LNCaP clone FGC (cell line): ENCODE measurements at regions not wholly inside any gene's neighbourhood (a gene's known extent, or its start where the extent isn't known, plus 50 kb on each side); places are given as distances from the start of the nearest gene placed in this dataset.
"Not testable (repeated sequence)": the region's sequence is repeated elsewhere in the genome, so short reads cannot be mapped to it uniquely, and the experiment has no call there.

ENCODE experiments used
- DNase-seq: peaks from one replicate; pipeline ENCODE4 v3.0.0-alpha.2; 2011; ENCODE audit warnings: low read depth
- H3K4me3 ChIP-seq: 2 replicates; pipeline ENCODE4 v1.5.1; 2011; ENCODE audit warnings: mild to moderate bottlenecking, low read depth, low read length, control low read depth
- TF ChIP-seq, protein P1 (sequence below): IDR thresholded peaks from 2 replicates; pipeline ENCODE4 v1.5.1; 2012; ENCODE audit warnings: mild to moderate bottlenecking; ENCODE audit not compliant: control insufficient read depth, insufficient read depth; ENCODE audit errors: extremely low read depth

DNA sequence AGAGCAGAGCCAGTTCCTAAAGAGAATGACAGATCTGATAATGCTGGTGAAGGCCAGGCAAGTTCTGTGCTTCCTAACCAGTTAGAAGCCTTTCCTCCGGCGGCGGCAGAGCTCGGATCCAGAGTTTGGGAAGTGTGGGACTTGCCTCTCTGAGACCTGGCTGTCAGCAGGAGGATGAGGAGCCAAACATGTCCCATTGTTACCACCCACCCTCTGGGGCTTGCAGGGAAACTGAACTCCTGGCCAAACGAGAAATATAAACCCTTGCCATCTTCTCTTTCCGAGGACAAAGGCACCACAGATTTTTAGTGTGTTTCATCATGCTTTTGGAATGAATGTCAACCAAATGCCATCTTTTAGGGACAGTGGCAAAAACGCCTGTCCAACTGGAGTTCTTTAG, 80.2 kb upstream of the SMURF2 start:
- DNase-seq: no peak
- TF ChIP-seq, protein P1, sequence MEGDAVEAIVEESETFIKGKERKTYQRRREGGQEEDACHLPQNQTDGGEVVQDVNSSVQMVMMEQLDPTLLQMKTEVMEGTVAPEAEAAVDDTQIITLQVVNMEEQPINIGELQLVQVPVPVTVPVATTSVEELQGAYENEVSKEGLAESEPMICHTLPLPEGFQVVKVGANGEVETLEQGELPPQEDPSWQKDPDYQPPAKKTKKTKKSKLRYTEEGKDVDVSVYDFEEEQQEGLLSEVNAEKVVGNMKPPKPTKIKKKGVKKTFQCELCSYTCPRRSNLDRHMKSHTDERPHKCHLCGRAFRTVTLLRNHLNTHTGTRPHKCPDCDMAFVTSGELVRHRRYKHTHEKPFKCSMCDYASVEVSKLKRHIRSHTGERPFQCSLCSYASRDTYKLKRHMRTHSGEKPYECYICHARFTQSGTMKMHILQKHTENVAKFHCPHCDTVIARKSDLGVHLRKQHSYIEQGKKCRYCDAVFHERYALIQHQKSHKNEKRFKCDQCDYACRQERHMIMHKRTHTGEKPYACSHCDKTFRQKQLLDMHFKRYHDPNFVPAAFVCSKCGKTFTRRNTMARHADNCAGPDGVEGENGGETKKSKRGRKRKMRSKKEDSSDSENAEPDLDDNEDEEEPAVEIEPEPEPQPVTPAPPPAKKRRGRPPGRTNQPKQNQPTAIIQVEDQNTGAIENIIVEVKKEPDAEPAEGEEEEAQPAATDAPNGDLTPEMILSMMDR: no peak
- no peak overlapping the region for H3K4me3 ChIP-seq

DNA sequence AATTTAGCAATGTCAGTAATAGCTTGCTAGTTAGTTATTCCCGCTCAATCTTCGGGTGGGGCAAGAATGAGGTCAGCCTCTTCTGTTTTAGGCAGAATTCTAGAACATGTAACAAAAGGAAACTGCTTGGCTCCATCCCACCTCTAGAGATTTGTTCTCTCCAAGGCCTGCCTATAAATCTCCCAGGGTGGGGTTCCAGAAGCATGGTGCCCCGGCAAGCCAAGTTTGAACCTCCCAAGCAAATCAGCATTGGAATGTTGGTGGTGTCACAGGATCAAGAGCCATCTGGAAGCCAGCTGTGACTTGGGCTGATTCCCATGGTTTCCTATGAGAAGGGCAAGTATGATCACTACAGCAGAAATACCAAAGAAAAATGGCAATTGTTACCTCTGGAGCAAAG, 79.8 kb upstream of the SMURF2 start:
- H3K4me3 ChIP-seq, DNase-seq: not testable (repeated sequence)

DNA sequence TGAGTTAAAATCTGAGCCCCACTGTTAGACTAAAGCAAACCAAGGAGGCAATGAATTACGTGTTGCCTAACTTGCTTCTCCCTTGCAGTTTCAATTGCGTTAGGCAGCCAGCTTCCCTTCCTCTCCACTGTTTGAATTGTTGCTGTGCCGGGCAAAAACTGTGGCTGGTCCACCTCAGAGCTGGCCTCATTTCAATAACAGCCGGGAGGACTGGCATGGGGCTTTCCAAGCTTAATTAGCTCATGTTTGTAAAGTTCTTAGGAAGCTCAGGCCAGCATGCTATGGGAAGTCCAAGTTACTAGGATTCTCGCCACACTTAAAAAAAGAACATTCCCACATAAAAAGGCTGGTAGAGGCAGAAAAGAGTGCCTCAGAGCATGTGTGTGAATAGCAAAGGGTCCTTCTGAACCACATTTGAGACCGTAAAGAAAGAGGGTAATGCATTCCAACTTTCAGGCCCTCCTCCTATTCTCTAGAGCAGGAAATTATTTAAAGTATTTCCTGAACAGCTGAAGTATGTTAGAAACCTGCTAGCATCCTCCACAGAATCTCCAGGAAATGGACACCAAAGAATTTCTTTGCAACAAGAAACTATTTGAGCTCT, 79.0 kb upstream of the SMURF2 start:
- DNase-seq: no peak
- H3K4me3 ChIP-seq: no peak overlapping the region
- TF ChIP-seq, protein P1: no peak

DNA sequence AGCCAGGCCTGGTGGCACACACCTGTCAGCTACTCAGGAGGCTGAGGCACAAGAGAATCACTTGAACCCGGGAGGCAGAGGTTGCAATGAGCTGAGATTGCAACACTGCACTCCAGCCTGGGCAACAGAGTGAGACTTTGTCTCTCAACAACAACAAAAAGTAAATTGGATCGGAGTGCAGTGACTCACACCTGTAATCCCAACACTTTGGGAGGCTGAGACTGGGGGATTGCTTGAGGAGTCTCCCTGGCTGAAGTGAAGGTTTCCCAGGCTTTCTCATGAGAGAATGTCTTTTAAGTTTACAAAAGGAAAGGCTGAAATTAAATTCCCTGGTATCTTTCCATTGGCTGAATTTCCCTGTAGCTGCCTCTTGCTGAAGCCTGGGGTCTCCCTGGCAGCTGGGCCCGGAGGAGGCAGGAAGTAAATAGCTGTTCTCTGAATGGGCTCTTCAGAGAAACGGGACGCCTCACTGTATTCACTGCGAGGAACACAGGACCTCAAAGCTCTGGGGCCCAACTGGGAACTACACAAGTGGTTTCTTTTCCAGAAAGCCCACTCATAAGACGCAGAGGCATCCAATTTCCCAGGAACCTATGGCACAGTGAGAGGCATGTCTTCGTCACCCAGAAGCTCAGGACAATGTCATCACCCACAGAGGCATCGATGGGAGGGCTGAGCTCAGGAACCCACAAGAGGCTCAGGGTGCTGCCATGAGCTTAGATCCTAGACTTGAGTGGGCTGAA, 77.4 kb upstream of the SMURF2 start:
- TF ChIP-seq, protein P1: no peak
- no peak for DNase-seq
- no peak overlapping the region for H3K4me3 ChIP-seq

DNA sequence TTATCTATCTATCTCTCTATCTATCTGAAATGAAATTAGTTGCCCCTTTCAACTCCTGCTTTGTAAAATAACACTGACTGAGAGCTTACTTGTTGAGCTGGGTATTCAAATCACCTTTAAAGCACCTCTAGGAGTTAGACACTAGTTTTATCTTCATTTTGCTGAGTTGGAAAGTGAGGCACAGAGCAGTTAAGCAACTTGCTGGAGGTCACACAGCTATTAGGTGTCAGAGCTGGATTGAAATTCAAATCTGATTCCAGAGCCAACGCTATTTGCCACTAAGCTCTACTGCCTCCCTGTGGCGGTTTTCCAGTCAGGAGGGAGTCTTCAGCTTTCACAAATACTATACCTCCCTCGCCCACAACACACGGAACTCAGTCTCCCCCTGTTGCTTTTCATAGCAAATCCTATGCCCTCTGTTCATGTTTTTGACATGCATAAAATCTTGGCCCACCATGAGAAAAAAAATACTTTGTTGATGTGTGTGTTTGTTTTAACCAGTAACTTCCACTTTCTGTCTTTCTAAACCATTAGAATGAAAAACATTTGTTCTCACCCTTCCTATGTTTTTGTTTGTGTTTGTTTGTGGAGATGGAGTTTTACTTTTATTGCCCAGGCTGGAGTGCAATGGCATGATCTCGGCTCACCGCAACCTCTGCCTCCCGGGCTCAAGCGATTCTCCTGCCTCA, 74.8 kb upstream of the SMURF2 start:
- no peak for DNase-seq
- no peak overlapping the region for H3K4me3 ChIP-seq
- TF ChIP-seq, protein P1: peak; percentile 42; the same call in 1 of the 2 replicates

DNA sequence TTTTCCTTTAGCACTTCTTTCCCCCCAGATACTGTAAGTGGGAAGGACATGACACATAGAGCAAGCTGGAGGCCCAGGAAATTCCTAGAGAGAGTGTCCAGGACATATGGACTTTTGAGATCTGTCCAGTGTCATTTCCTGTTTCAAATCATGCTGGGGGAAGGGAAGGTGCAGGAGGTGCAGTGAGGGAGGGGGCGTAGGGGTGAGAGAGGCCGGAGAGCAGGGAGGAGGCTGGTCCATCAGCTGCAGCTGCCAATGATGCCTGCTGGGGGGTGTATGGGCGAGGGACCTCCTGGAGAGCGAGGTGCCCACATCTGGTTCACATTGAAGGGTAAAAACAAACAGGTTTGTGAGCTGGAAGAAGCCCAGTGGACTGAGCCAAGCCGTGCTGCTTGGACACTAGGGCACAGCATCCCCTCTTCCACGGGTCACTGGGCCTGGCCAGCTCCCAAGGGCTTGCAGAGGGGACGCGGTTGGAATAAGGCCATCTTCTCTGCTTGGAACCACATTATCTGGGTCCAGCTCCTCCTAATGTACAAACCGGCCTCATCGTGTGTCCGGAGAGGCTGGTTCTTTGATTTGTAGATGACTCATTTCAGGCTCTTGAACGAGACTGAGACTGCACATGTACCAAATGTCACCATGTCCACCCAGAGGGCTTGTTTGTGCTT, 70.4 kb upstream of the SMURF2 start:
- no peak overlapping the region for H3K4me3 ChIP-seq
- DNase-seq: no peak
- TF ChIP-seq, protein P1: no peak

DNA sequence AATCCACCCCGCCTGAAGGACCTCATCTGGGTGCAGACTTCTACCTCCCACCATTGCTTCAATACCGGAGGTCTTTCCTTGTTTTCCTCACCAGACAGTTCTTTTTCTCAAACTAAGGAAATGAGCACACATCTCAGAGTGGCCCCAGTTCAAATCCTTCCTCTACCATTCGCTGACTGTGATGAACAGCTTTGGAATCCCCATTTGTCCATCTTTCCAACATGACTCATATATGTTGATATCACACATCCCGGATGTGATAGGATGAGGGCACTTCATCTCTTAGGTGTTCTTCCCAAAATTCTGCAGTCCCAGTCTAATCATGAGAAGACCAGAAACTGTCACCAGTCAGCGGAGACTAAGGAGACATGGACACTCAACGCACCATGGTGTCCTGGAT, 67.9 kb upstream of the SMURF2 start:
- H3K4me3 ChIP-seq: not testable (repeated sequence)

More for the DNA sequence above, 67.9 kb upstream of the SMURF2 start:
- not testable (repeated sequence) for DNase-seq
